K562 (cell line): ENCODE measurements at regions not wholly inside any gene's neighbourhood (a gene's known extent, or its start where the extent isn't known, plus 50 kb on each side); places are given as distances from the start of the nearest gene placed in this dataset.

ENCODE experiments used
- ATAC-seq: fragments of 200-7000 bp; cut with Tn5 transposase; 3 replicates; pipeline ENCODE4 v1.9.1; 2020; ENCODE audit warnings: moderate library complexity
- BruUV-seq: library from RNA; stranded (reverse); fragments of 400-500 nt; replicated peaks from 2 replicates; lab custom pipeline; 2021; lab: Mats Ljungman, UMichigan
- CTCF ChIA-PET: fragments of 300-600 bp; formaldehyde crosslinking; extraction: SDS; loops from one replicate; lab custom pipeline; 2021; ENCODE audit warnings: low intra/inter-chr PET ratio; lab: Yijun Ruan, JAX
- POLR2A ChIA-PET: fragments of 300-600, 350-650 bp; sonication (Branson Sonifier 250); formaldehyde crosslinking; extraction: SDS; loops from one replicate; lab custom pipeline; 2021; ENCODE audit warnings: antibody characterized with exemption, inconsistent platforms; lab: Yijun Ruan, JAX
- DNase-seq, 4 experiments: peaks; one replicate each; pipeline versions ENCODE4 v3.0.0 to v3.0.0-alpha.2; 2011 to 2018; ENCODE audit warnings: low spot score in 3 of 4, mixed read lengths in 3 of 4; ENCODE audit errors: extremely low read depth in 1 of 4
- FAIRE-seq: peaks from 2 replicates; lab custom pipeline; 2011; peaks lifted over from hg19 to GRCh38; lab: Jason Lieb, UNC
- H2AFZ ChIP-seq: 2 replicates; pipeline ENCODE4 v1.6.0; 2011; ENCODE audit warnings: low read depth, low read length, control low read depth, inconsistent platforms
- H3K27ac ChIP-seq: fragments of 200-600 bp; 3 replicates; pipeline ENCODE4 v1.8.0; 2011; ENCODE audit warnings: low read depth, mild to moderate bottlenecking, control low read depth, inconsistent platforms, low read length, moderate library complexity, mixed read lengths; ENCODE audit errors: extremely low read depth
- H3K27me3 ChIP-seq, 2 experiments: fragments of 300-600 bp in 1 of 2; 2 replicates in 1 of 2; 3 replicates in 1 of 2; pipeline versions ENCODE4 v1.6.0 to v1.8.0; 2011; ENCODE audit warnings: inconsistent platforms in 2 of 2, low read length in 2 of 2, mild to moderate bottlenecking in 1 of 2, mixed read lengths in 1 of 2, moderate library complexity in 1 of 2; ENCODE audit not compliant: control insufficient read depth in 2 of 2, insufficient read depth in 2 of 2
- H3K36me3 ChIP-seq: fragments of 300-600 bp; 3 replicates; pipeline ENCODE4 v1.8.0; 2011; ENCODE audit warnings: mild to moderate bottlenecking, low read length, inconsistent platforms; ENCODE audit not compliant: control insufficient read depth, insufficient read depth
- H3K4me1 ChIP-seq, 2 experiments: fragments of 200-600 bp in 1 of 2; replicated peaks in 1 of 2; 2 replicates in 1 of 2; 3 replicates in 1 of 2; pipeline versions ENCODE4 v1.5.1 to v1.8.0; 2011; ENCODE audit warnings: inconsistent platforms in 2 of 2, low read length in 2 of 2, mild to moderate bottlenecking in 1 of 2, mixed read lengths in 1 of 2, moderate library complexity in 1 of 2; ENCODE audit not compliant: control insufficient read depth in 2 of 2, insufficient read depth in 2 of 2
- H3K4me2 ChIP-seq: 2 replicates; pipeline ENCODE4 v1.6.1; 2011; ENCODE audit warnings: low read length, control low read depth, inconsistent platforms, mixed read lengths; ENCODE audit not compliant: insufficient read depth
- H3K4me3 ChIP-seq: fragments of 200-600 bp; sonication (generic), shearing (Covaris generic); 2 replicates; pipeline ENCODE4 v1.5.1; 2016; ENCODE audit warnings: control low read depth, inconsistent platforms
- H3K79me2 ChIP-seq: fragments of 200-600 bp; 3 replicates; pipeline ENCODE4 v1.8.0; 2011; ENCODE audit warnings: low read length, inconsistent platforms; ENCODE audit not compliant: control insufficient read depth, insufficient read depth
- H3K9ac ChIP-seq, 2 experiments: 2 replicates each; pipeline versions ENCODE4 v1.6.0 to v1.6.1; 2011; ENCODE audit warnings: low read depth in 2 of 2, low read length in 2 of 2, control low read depth in 1 of 2, inconsistent platforms in 1 of 2, mild to moderate bottlenecking in 1 of 2, mixed read lengths in 1 of 2; ENCODE audit not compliant: insufficient read depth in 1 of 2
- H3K9me1 ChIP-seq: one replicate; pipeline ENCODE4 v1.6.0; 2011; ENCODE audit warnings: inconsistent platforms, mild to moderate bottlenecking, low read length, moderate library complexity; ENCODE audit not compliant: control insufficient read depth, insufficient read depth
- H3K9me3 ChIP-seq: replicated peaks from 2 replicates; pipeline ENCODE4 v1.5.1; 2011; ENCODE audit warnings: low read depth, low read length, inconsistent platforms; ENCODE audit not compliant: control insufficient read depth, insufficient read depth
- H4K20me1 ChIP-seq: replicated peaks from 2 replicates; pipeline ENCODE4 v1.6.1; 2011; ENCODE audit warnings: low read length, inconsistent platforms, mixed read lengths; ENCODE audit not compliant: control insufficient read depth, insufficient read depth
- CBX1 ChIP-seq: sonication (generic); IDR thresholded peaks from 2 replicates; pipeline ENCODE4 v1.6.1; 2016; ENCODE audit warnings: antibody characterized with exemption, low read depth, mild to moderate bottlenecking
- CBX3 ChIP-seq, 2 experiments: IDR thresholded peaks; 1 replicate in 1 of 2; 2 replicates in 1 of 2; pipeline ENCODE4 v1.6.1; 2012; ENCODE audit warnings: inconsistent platforms in 2 of 2, low read length in 2 of 2, borderline replicate concordance in 1 of 2, control low read depth in 1 of 2
- ETV1 ChIP-seq: fragments of 450-650 bp; conservative IDR thresholded peaks from 2 replicates; pipeline ENCODE4 v1.6.1; 2016; ENCODE audit warnings: missing genetic modification characterization, control low read depth, low read depth, missing compliant biosample characterization
- HDAC3 ChIP-seq: fragments of 450-650 bp; IDR thresholded peaks from 2 replicates; pipeline ENCODE4 v1.6.1; 2018; ENCODE audit warnings: borderline replicate concordance, mild to moderate bottlenecking, moderate library complexity; ENCODE audit not compliant: partially characterized antibody
- KLF1 ChIP-seq: fragments of 450-650 bp; IDR thresholded peaks from 2 replicates; pipeline ENCODE4 v1.6.1; 2016; ENCODE audit warnings: missing genetic modification characterization, missing compliant biosample characterization
- NFRKB ChIP-seq: fragments of 450-650 bp; IDR thresholded peaks from 2 replicates; pipeline ENCODE4 v1.6.1; 2016; ENCODE audit warnings: low read depth
- NR2C2 ChIP-seq, 2 experiments: fragments of 200-800 bp in 1 of 2; sonication (Bioruptor generic) in 1 of 2; sonication (generic) in 1 of 2; formaldehyde crosslinking in 1 of 2; IDR thresholded peaks; 2 replicates each; pipeline versions ENCODE4 v1.6.1 to v1.8.0; 2016 to 2022; ENCODE audit warnings: mild to moderate bottlenecking in 1 of 2, missing compliant biosample characterization in 1 of 2, missing genetic modification characterization in 1 of 2, missing genetic modification reagents in 1 of 2
- ZNF133 ChIP-seq: fragments of 250-450 bp; sonication (Bioruptor Pico); IDR thresholded peaks from 2 replicates; pipeline ENCODE4 v1.4.0; 2020; ENCODE audit warnings: mild to moderate bottlenecking
- ZNF324 ChIP-seq: fragments of 250-450 bp; sonication (Bioruptor Pico); IDR thresholded peaks from 2 replicates; pipeline ENCODE4 v1.4.0; 2020; ENCODE audit warnings: mild to moderate bottlenecking
- WGBS: fragments of 100-300 bp; shearing (Covaris generic); methylation state at CpG from one replicate; pipeline ENCODE4 v1.1.6; 2016; ENCODE audit warnings: low coverage, mixed read lengths; ENCODE audit not compliant: insufficient coverage; ENCODE audit errors: missing lambda C conversion rate; 5-methylcytosine and 5-hydroxymethylcytosine counted together
- in situ Hi-C: fragments of 300-500 bp; cut with MboI; formaldehyde crosslinking; loops from 4 replicates; pipeline ENCODE4 v1.15.0; 2018; ENCODE audit warnings: inconsistent platforms, mixed read lengths
- intact Hi-C: fragments of 100-400 bp; cut with micrococcal nuclease; formaldehyde crosslinking; loops from 2 replicates; pipeline ENCODE4 v1.14.2; 2022
- TF ChIP-seq, protein P1 (sequence below): sonication (generic); formaldehyde crosslinking; IDR thresholded peaks from 2 replicates; pipeline ENCODE4 v1.8.0; 2022; ENCODE audit warnings: mild to moderate bottlenecking, missing genetic modification reagents

DNA sequence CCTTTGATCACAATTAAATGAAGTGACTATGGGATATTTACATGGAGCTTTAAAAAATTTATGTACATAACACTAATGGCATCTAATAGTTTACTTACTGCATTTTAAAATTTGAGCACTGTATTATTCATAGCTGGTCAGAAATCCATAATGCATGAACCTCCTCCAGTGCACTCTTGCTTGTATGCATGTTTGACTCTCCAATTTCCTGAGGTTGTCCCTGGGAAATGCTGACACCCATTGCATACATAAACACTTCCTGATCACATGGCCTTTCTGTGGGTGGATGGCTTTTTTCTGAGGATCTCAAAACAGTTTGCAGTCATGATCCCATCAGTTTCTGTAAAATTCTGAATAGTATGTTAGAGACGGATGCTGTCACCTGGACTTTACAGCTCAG is 577.8 kb downstream of the REEP3 start:
- no peaks in the 10 kb centered on the region for H3K36me3 ChIP-seq
- no peaks in the 10 kb centered on the region for H3K9me3 ChIP-seq
- no peak overlapping the region for H3K4me3 ChIP-seq
- no peak overlapping the region for H3K4me2 ChIP-seq
- CTCF ChIA-PET = no interaction called here
- WGBS = 0% methylated on average over 1 of the region's 1 CpG
- H3K4me1 ChIP-seq = no peaks in the 10 kb centered on the region
- H3K79me2 ChIP-seq = no peaks in the 10 kb centered on the region
- no peak overlapping the region for H3K9ac ChIP-seq
- no peak for ATAC-seq
- no peak overlapping the region for H2AFZ ChIP-seq
- BruUV-seq = no TSS peak
- TF ChIP-seq ETV1 (tag) (no peak), NFRKB (no peak), CBX3 (IDR thresholded peaks at IDR 0.05; ENCODE audit: borderline replicate concordance in 1 of 2, low read length in 2 of 2) (no peak), CBX1 (no peak), NR2C2 (CRISPR knock-in tag; IDR thresholded peaks at IDR 0.05) (no peak), NR2C2 (tag; IDR thresholded peaks at IDR 0.05) (no peak), ZNF133 (CRISPR knock-in tag) (no peak), ZNF324 (no peak), HDAC3 (no peak), KLF1 (tag) (no peak)
- TF ChIP-seq, protein P1, sequence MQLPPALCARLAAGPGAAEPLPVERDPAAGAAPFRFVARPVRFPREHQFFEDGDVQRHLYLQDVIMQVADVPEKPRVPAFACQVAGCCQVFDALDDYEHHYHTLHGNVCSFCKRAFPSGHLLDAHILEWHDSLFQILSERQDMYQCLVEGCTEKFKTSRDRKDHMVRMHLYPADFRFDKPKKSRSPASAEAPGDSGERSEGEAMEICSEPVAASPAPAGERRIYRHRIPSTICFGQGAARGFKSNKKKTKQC (CRISPR knock-in tag) = no peak
- TF ChIP-seq, all 486 proteins: peak for 0
- FAIRE-seq (no peak), DNase-seq (no peak)
- in situ Hi-C loops (no loop called here), intact Hi-C loops (no loop called here)
- Histone ChIP-seq H3K27me3 (no peaks in the 10 kb centered on the region; a peak in 1 of 5 replicates), H3K27ac (no peak overlapping the region), H4K20me1 (no peaks in the 10 kb centered on the region), H3K9me1 (no peaks in the 10 kb centered on the region)
- POLR2A ChIA-PET = no interaction called here
